ENCODE measurements at regions not wholly inside any gene's neighbourhood (a gene's known extent, or its start where the extent isn't known, plus 50 kb on each side); places are given as distances from the start of the nearest gene placed in this dataset.

DNA sequence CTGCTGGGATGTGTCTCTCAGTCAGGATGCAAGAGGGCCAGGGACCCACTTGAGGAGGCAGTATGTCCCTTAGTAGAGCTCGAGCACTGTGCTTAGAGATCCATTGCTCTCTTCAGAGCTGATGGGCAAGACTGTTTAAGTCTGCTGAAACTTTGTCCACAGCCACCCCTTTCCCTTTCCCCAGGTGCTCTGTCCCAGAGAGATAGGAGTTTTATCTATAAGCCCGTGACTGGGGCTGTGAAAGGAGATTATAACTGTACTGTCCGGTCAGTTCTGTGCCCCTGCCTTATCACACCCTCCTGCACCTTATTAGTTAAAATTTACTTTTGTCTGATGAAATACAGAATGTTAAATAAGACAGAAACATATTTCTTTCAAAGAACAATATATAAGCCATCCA lies 378.4 kb downstream of the PABPC4L start:
- no peaks in the 10 kb centered on the region for H3K27me3 Mint-ChIP-seq (ENCODE audit: low read depth)
- DNase-seq (ENCODE audit: low read depth, low spot score): no peak
- H3K36me3 Mint-ChIP-seq (ENCODE audit: low read depth): peaks cover under 1% of the 10 kb centered on the region
- peaks cover 9% of the 10 kb centered on the region for H3K9me3 Mint-ChIP-seq
- no peak overlapping the region for H3K4me3 Mint-ChIP-seq
- no peaks in the 10 kb centered on the region for H3K4me1 Mint-ChIP-seq
- TF ChIP-seq, protein P1, sequence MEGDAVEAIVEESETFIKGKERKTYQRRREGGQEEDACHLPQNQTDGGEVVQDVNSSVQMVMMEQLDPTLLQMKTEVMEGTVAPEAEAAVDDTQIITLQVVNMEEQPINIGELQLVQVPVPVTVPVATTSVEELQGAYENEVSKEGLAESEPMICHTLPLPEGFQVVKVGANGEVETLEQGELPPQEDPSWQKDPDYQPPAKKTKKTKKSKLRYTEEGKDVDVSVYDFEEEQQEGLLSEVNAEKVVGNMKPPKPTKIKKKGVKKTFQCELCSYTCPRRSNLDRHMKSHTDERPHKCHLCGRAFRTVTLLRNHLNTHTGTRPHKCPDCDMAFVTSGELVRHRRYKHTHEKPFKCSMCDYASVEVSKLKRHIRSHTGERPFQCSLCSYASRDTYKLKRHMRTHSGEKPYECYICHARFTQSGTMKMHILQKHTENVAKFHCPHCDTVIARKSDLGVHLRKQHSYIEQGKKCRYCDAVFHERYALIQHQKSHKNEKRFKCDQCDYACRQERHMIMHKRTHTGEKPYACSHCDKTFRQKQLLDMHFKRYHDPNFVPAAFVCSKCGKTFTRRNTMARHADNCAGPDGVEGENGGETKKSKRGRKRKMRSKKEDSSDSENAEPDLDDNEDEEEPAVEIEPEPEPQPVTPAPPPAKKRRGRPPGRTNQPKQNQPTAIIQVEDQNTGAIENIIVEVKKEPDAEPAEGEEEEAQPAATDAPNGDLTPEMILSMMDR (conservative IDR thresholded peaks at IDR 0.05): no peak
- no peak overlapping the region for H3K27ac Mint-ChIP-seq (ENCODE audit: unreplicated experiment)

DNA sequence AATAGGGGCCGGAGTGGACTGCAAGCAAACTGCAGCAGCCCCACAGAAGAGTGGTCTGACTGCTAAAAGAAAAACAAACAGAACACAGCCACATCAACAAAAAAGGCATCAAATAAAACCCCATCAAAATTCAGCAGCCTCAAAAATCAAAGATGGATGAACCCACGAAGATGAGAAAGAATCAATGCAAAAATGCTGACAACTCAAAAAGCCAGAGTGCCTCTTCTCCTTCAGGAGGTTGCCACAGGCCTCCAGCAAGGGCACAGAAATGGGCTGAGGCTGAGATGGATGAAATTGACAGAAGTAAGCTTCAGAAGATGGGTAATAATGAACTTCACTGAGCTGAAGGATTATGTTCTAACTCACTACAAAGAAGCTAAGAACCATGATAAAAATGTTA lies 388.6 kb downstream of the PABPC4L start:
- Mint-ChIP-seq H3K36me3 (ENCODE audit: low read depth) (peaks cover 5% of the 10 kb centered on the region), H3K27me3 (ENCODE audit: low read depth) (no peaks in the 10 kb centered on the region), H3K27ac (ENCODE audit: unreplicated experiment) (no peak overlapping the region), H3K4me3 (no peak overlapping the region), H3K4me1 (no peaks in the 10 kb centered on the region), H3K9me3 (peaks cover 11% of the 10 kb centered on the region)
- TF ChIP-seq, protein P1 (conservative IDR thresholded peaks at IDR 0.05): no peak
- no peak for DNase-seq (ENCODE audit: low read depth, low spot score)

DNA sequence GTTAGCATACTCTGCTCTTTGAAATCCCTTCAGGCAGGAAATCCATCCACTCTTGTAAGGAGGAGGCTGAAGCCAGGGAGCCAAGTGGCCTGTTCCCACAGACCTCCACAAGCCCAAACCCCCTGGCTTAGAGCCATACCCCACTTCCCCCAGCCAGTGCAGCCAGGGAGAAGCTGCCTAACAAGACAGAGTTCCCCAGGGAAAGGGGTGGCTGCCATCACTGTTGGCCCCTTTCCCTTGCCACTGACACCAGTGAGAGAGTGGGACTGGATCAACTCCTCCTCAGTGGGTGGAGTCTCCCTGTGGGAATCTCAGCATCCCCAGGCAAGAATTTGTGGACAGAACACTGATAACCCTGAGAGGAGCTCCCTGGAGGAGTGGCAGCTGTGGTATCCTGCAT lies 389.4 kb downstream of the PABPC4L start:
- TF ChIP-seq, protein P1 (conservative IDR thresholded peaks at IDR 0.05): no peak
- H3K27ac Mint-ChIP-seq (ENCODE audit: unreplicated experiment): no peak overlapping the region
- peaks cover 5% of the 10 kb centered on the region for H3K9me3 Mint-ChIP-seq
- H3K36me3 Mint-ChIP-seq (ENCODE audit: low read depth): no peaks in the 10 kb centered on the region
- H3K4me3 Mint-ChIP-seq: no peak overlapping the region
- H3K27me3 Mint-ChIP-seq (ENCODE audit: low read depth): no peaks in the 10 kb centered on the region
- no peak for DNase-seq (ENCODE audit: low read depth, low spot score)
- H3K4me1 Mint-ChIP-seq: no peaks in the 10 kb centered on the region

DNA sequence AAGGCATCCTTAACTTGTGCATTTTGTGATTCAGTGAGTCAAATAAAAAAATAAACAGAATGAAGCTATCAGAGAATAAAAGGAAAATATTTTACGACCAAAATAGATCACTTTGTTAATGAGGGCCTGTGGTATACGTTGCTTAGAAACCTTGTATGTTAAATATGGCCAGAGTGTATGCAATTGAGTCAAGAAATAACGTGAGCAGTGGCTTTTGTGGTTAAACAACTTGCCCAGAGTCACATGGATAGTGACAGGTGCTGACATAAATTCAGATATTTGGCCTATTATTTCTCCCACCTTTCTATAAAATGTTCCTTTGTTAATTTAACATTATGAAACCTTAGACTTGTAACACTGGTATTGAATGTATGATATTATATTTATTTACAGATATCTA lies 393.4 kb downstream of the PABPC4L start:
- H3K4me3 Mint-ChIP-seq: no peak overlapping the region
- no peaks in the 10 kb centered on the region for H3K9me3 Mint-ChIP-seq
- no peaks in the 10 kb centered on the region for H3K27me3 Mint-ChIP-seq (ENCODE audit: low read depth)
- no peak overlapping the region for H3K27ac Mint-ChIP-seq (ENCODE audit: unreplicated experiment)
- no peaks in the 10 kb centered on the region for H3K4me1 Mint-ChIP-seq
- no peak for DNase-seq (ENCODE audit: low read depth, low spot score)
- H3K36me3 Mint-ChIP-seq (ENCODE audit: low read depth): no peaks in the 10 kb centered on the region
- TF ChIP-seq, protein P1 (conservative IDR thresholded peaks at IDR 0.05): no peak

DNA sequence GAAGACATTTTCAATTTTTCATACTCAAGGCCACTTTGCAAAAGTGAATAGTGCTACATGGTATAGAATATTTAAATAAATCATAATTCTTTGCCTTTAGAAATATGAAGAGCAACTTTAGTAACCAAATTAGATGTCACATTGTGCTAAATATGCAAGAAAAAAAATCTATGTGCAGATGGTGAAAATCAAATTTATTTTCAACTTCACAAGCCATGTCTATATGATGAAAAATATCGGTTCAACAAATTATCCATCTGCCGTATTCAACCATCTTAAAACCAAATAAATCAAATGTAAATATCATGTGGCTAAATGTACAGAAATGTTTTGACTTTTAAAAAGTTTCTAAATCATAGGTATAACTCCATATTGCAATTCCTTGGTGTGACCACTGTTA lies 398.2 kb downstream of the PABPC4L start:
- Mint-ChIP-seq H3K9me3 (no peaks in the 10 kb centered on the region), H3K27me3 (ENCODE audit: low read depth) (no peaks in the 10 kb centered on the region), H3K27ac (ENCODE audit: unreplicated experiment) (no peak overlapping the region), H3K4me1 (peaks cover 12% of the 10 kb centered on the region), H3K36me3 (ENCODE audit: low read depth) (no peaks in the 10 kb centered on the region), H3K4me3 (no peak overlapping the region)
- DNase-seq (ENCODE audit: low read depth, low spot score): no peak
- TF ChIP-seq, protein P1 (conservative IDR thresholded peaks at IDR 0.05): no peak
